Coronary artery (tissue), 2 donors: ENCODE measurements at regions not wholly inside any gene's neighbourhood (a gene's known extent, or its start where the extent isn't known, plus 50 kb on each side); places are given as distances from the start of the nearest gene placed in this dataset.

Experiments
- DNase-seq: peaks from one replicate; pipeline ENCODE4 v3.0.0-alpha.2; 2017; ENCODE audit warnings: low spot score
- H3K27ac ChIP-seq, 2 donors: fragments of 200-600 bp; sonication (generic); one replicate each; pipeline ENCODE4 v1.5.1; 2016 to 2019
- H3K4me3 ChIP-seq: fragments of 200-600 bp; sonication (generic); 2 replicates; pipeline ENCODE4 v1.5.1; 2016; ENCODE audit warnings: mild to moderate bottlenecking, moderate library complexity
- CTCF ChIP-seq: fragments of 200-600 bp; sonication (generic); IDR thresholded peaks from one replicate; pipeline ENCODE4 v1.5.1; 2019; ENCODE audit warnings: antibody characterized with exemption

GRCh38 chr6:8707369-8707768, 272.0 kb upstream of the SLC35B3 start:
- Histone ChIP-seq H3K27ac (no peak overlapping the region), H3K4me3 (no peak overlapping the region)
- no peak for TF ChIP-seq CTCF
- DNase-seq, result no peak

- H3K27ac ChIP-seq, result no peak overlapping the region
These were observed 270.2 kb upstream of the SLC35B3 start for GRCh38 chr6:8705435-8706020.

GRCh38 chr6:8703059-8703458, 267.7 kb upstream of the SLC35B3 start:
- no peak overlapping the region for H3K4me3 ChIP-seq
- TF ChIP-seq CTCF, result no peak
- no peak overlapping the region for H3K27ac ChIP-seq
- DNase-seq, result no peak

More at GRCh38 chr6:8705435-8706020, 270.2 kb upstream of the SLC35B3 start:
- DNase-seq, result no peak
- no peak for TF ChIP-seq CTCF
- no peak overlapping the region for H3K4me3 ChIP-seq

- no peak overlapping the region for H3K27ac ChIP-seq
- no peak for TF ChIP-seq CTCF
- DNase-seq, result no peak
- no peak overlapping the region for H3K4me3 ChIP-seq
These were observed 253.5 kb upstream of the SLC35B3 start for GRCh38 chr6:8688821-8689220.

- no peak overlapping the region for H3K27ac ChIP-seq
- DNase-seq, result no peak
- TF ChIP-seq CTCF, result no peak
- H3K4me3 ChIP-seq, result no peak overlapping the region
These were observed 250.7 kb upstream of the SLC35B3 start for GRCh38 chr6:8686077-8686476.

GRCh38 chr6:8683204-8683603, 247.9 kb upstream of the SLC35B3 start:
- no peak for TF ChIP-seq CTCF
- Histone ChIP-seq H3K27ac (no peak overlapping the region), H3K4me3 (no peak overlapping the region)
- DNase-seq, result no peak

- DNase-seq, result no peak
- Histone ChIP-seq H3K4me3 (no peak overlapping the region), H3K27ac (no peak overlapping the region)
- no peak for TF ChIP-seq CTCF
These were observed 244.5 kb upstream of the SLC35B3 start for GRCh38 chr6:8679823-8680222.
